Transverse colon (tissue), 4 donors: ENCODE measurements at regions not wholly inside any gene's neighbourhood (a gene's known extent, or its start where the extent isn't known, plus 50 kb on each side); places are given as distances from the start of the nearest gene placed in this dataset.

Experiments
- DNase-seq: peaks from one replicate; pipeline ENCODE4 v3.0.0-alpha.2; 2019
- H3K27ac ChIP-seq, 4 donors: fragments of 200-600 bp; sonication (generic); 2 replicates each; pipeline ENCODE4 v1.5.1; 2016 to 2018; ENCODE audit warnings: inconsistent platforms in 4 of 4
- H3K27me3 ChIP-seq: fragments of 200-600 bp; sonication (generic); 2 replicates; pipeline ENCODE4 v1.5.1; 2017; ENCODE audit warnings: inconsistent platforms
- H3K36me3 ChIP-seq, 4 donors: fragments of 200-600 bp; sonication (generic); 2 replicates each; pipeline ENCODE4 v1.5.1; 2017 to 2019; ENCODE audit warnings: inconsistent platforms in 4 of 4
- H3K4me1 ChIP-seq, 4 donors: fragments of 200-600 bp; sonication (generic); 2 replicates each; pipeline ENCODE4 v1.5.1; 2017 to 2020; ENCODE audit warnings: inconsistent platforms in 4 of 4
- H3K4me3 ChIP-seq, 4 donors: fragments of 200-600 bp; sonication (generic); 1 replicate in 1 of 4; 2 replicates in 3 of 4; pipeline versions ENCODE4 v1.5.1 to v1.6.1; 2017 to 2019; ENCODE audit warnings: inconsistent platforms in 4 of 4
- H3K9me3 ChIP-seq, 2 donors: fragments of 200-600 bp; sonication (generic); 2 replicates each; pipeline ENCODE4 v1.5.1; 2017 to 2019; ENCODE audit warnings: inconsistent platforms in 2 of 2
- CTCF ChIP-seq, 5 experiments: fragments of 200-600 bp in 3 of 5; fragments of 450-650 bp in 2 of 5; sonication (generic) in 3 of 5; IDR thresholded peaks; 1 replicate in 2 of 5; 2 replicates in 3 of 5; pipeline ENCODE4 v1.5.1; 2016 to 2017; ENCODE audit warnings: antibody characterized with exemption in 5 of 5, inconsistent platforms in 3 of 5, mild to moderate bottlenecking in 2 of 5, moderate library complexity in 1 of 5
- EP300 ChIP-seq: sonication (generic); formaldehyde crosslinking; IDR thresholded peaks from one replicate; pipeline ENCODE4 v1.6.1; 2017; ENCODE audit warnings: antibody characterized with exemption, low read depth
- POLR2A ChIP-seq: fragments of 450-650 bp; IDR thresholded peaks from one replicate; pipeline ENCODE4 v1.6.1; 2016; ENCODE audit warnings: antibody characterized with exemption, mild to moderate bottlenecking, moderate library complexity
- POLR2AphosphoS5 ChIP-seq, 3 donors: sonication (generic); formaldehyde crosslinking; IDR thresholded peaks; one replicate each; pipeline ENCODE4 v1.6.1; 2016; ENCODE audit warnings: antibody characterized with exemption in 3 of 3
- WGBS, 2 donors: methylation state at CpG; one replicate each; pipeline ENCODE4 v1.1.5; 2018; ENCODE audit warnings: low coverage in 1 of 2; 5-methylcytosine and 5-hydroxymethylcytosine counted together
- in situ Hi-C, 4 donors: fragments of 200-750 bp; cut with MboI; loops; one replicate each; pipeline versions ENCODE4 v1.15.0 to v1.15.1; 2017; ENCODE audit warnings: low sequenced_read_pairs in 3 of 4, low pct_ligation_motif_present in 1 of 4, low pct_unique_long_range_greater_than_20kb in 1 of 4
- intact Hi-C: fragments of 100-400 bp; cut with DNase I; formaldehyde crosslinking; loops from one replicate; pipeline ENCODE4 v1.15.1; 2023; ENCODE audit warnings: low total_unique reads

- H3K27ac ChIP-seq: no peak overlapping the region
- DNase-seq: no peak
- H3K9me3 ChIP-seq: no peaks in the 10 kb centered on the region
- WGBS, 2 donors: 17 to 20% methylated on average over 1 of the region's 1 CpG
- no peaks in the 10 kb centered on the region for H3K4me1 ChIP-seq
- in situ Hi-C loops (no loop called here), intact Hi-C loops (no loop called here)
- no peaks in the 10 kb centered on the region for H3K36me3 ChIP-seq
- no peak overlapping the region for H3K4me3 ChIP-seq
- no peaks in the 10 kb centered on the region for H3K27me3 ChIP-seq
- TF ChIP-seq POLR2A (no peak), CTCF (IDR thresholded peaks at IDR 0.05) (no peak), POLR2AphosphoS5 (IDR thresholded peaks at IDR 0.05) (no peak), EP300 (no peak)
Measured at GRCh38 chr11:39432929-39433328, 2026.5 kb downstream of the LRRC4C start.

- Histone ChIP-seq H3K36me3 (no peaks in the 10 kb centered on the region), H3K9me3 (no peaks in the 10 kb centered on the region), H3K4me1 (no peaks in the 10 kb centered on the region), H3K4me3 (no peak overlapping the region), H3K27ac (no peak overlapping the region), H3K27me3 (no peaks in the 10 kb centered on the region)
- 84 to 90% methylated on average over 2 of the region's 2 CpGs for WGBS, 2 donors
- intact Hi-C loops: no loop called here
- no peak for DNase-seq
- in situ Hi-C loops: no loop called here
- TF ChIP-seq EP300: no peak
- no peak for TF ChIP-seq CTCF (IDR thresholded peaks at IDR 0.05)
- TF ChIP-seq POLR2A: no peak
- TF ChIP-seq POLR2AphosphoS5 (IDR thresholded peaks at IDR 0.05): no peak
Measured at GRCh38 chr11:39425226-39425625, 2034.2 kb downstream of the LRRC4C start.

DNA sequence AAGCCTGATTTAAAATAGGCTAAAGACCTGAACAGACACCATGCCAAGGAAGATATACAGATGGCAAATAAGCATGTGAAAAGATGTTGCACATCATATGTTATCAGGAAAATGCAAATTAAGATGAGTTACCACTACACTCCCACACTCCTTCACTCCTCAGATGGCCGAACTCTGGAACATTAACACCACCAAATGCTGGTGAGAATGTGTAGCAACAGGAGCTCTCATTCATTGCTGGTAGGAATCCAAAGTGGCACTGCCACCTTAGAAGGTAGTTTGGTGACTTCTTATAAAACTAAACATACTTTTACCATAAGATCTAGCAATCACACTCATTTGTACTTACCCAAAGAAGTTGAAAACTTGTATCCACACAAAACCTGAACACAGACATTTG is 2047.3 kb downstream of the LRRC4C start:
- no peak for TF ChIP-seq CTCF (IDR thresholded peaks at IDR 0.05)
- no peak for TF ChIP-seq POLR2A

DNA sequence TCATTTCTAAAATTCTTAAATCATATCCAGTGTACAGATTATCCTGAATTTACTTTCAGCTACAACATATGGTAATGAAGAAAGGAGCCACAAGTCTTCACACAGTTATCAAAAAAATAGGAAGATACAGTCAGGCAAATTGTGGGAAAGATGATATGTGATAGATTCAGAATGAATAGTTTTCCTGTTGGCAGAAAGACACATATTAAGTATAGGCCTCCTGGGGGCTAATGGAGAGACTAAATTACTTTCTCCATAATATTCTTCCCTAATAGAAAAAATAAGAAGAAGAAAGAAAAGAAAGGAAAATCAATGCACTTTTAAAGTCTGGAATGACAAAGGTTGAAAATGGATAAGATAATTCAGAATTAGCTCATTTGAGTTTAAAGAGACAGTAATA is 2073.5 kb downstream of the LRRC4C start:
- TF ChIP-seq POLR2AphosphoS5 (IDR thresholded peaks at IDR 0.05) (no peak), EP300 (no peak), CTCF (IDR thresholded peaks at IDR 0.05) (no peak), POLR2A (no peak)
- Histone ChIP-seq H3K27ac (no peak overlapping the region), H3K4me1 (no peaks in the 10 kb centered on the region), H3K4me3 (no peak overlapping the region), H3K27me3 (no peaks in the 10 kb centered on the region), H3K36me3 (no peaks in the 10 kb centered on the region), H3K9me3 (peaks cover 0 to 3% of the 10 kb centered on the region in 2 donors)
- in situ Hi-C loops: no loop called here
- no peak for DNase-seq
- intact Hi-C loops: no loop called here

More for the DNA sequence above, 2047.3 kb downstream of the LRRC4C start:
- H3K4me3 ChIP-seq: no peak overlapping the region
- no peaks in the 10 kb centered on the region for H3K27me3 ChIP-seq
- no peak for DNase-seq
- in situ Hi-C loops (no loop called here), intact Hi-C loops (no loop called here)
- H3K36me3 ChIP-seq: no peaks in the 10 kb centered on the region
- no peaks in the 10 kb centered on the region for H3K4me1 ChIP-seq
- H3K9me3 ChIP-seq: peaks cover 0 to 7% of the 10 kb centered on the region in 2 donors
- H3K27ac ChIP-seq: no peak overlapping the region
- 61 to 75% methylated on average over 1 of the region's 1 CpG for WGBS, 2 donors
